ENCODE measurements at regions not wholly inside any gene's neighbourhood (a gene's known extent, or its start where the extent isn't known, plus 50 kb on each side); places are given as distances from the start of the nearest gene placed in this dataset.

GRCh38 chrX:14356401-14356800 is 172.9 kb upstream of the GLRA2 start:
- TF ChIP-seq CTCF (conservative IDR thresholded peaks at IDR 0.05; ENCODE audit: low read depth, low read length) (no peak), POLR2A (IDR thresholded peaks at IDR 0.05; ENCODE audit: low read depth, low read length) (no peak)
